GM12878 (cell line): ENCODE measurements at regions not wholly inside any gene's neighbourhood (a gene's known extent, or its start where the extent isn't known, plus 50 kb on each side); places are given as distances from the start of the nearest gene placed in this dataset.

Experiments
- ATAC-seq: fragments of 200-7000 bp; cut with Tn5 transposase; 3 replicates; pipeline ENCODE4 v1.9.1; 2020; ENCODE audit warnings: mild to moderate bottlenecking, moderate library complexity
- BruUV-seq: library from RNA; stranded (reverse); fragments of 400-500 nt; replicated peaks from 2 replicates; lab custom pipeline; 2021; lab: Mats Ljungman, UMichigan
- CTCF ChIA-PET: fragments of 300-600 bp; sonication (Branson Sonifier 250); formaldehyde crosslinking; extraction: SDS; loops from one replicate; lab custom pipeline; 2021; ENCODE audit warnings: inconsistent platforms; lab: Yijun Ruan, JAX
- POLR2A ChIA-PET: fragments of 350-600 bp; formaldehyde crosslinking; extraction: SDS; loops from one replicate; lab custom pipeline; 2021; ENCODE audit warnings: inconsistent platforms; lab: Charles Lee
- RAD21 ChIA-PET: fragments of 300-600 bp; sonication (Branson Sonifier 250); formaldehyde crosslinking; loops from one replicate; lab custom pipeline; 2023; ENCODE audit warnings: antibody characterized with exemption; ENCODE audit not compliant: unreplicated experiment; lab: Charles Lee
- SMC1A ChIA-PET: fragments of 300-600 bp; sonication (Branson Sonifier 250); formaldehyde crosslinking; loops from one replicate; lab custom pipeline; 2023; ENCODE audit not compliant: unreplicated experiment, uncharacterized antibody; lab: Charles Lee
- DNase-seq: peaks from one replicate; pipeline ENCODE4 v3.0.0-alpha.2; 2011; ENCODE audit warnings: low read depth, low spot score
- FAIRE-seq: peaks from 3 replicates; lab custom pipeline; 2011; peaks lifted over from hg19 to GRCh38; lab: Jason Lieb, UNC
- H2AFZ ChIP-seq: 2 replicates; pipeline ENCODE4 v1.6.0; 2011; ENCODE audit warnings: low read depth, low read length, control low read depth; ENCODE audit not compliant: control insufficient read depth
- H3K27ac ChIP-seq: 2 replicates; pipeline ENCODE4 v1.5.1; 2011; ENCODE audit warnings: control low read depth; ENCODE audit not compliant: control insufficient read depth, insufficient read depth
- H3K27me3 ChIP-seq, 2 experiments: replicated peaks in 1 of 2; 2 replicates each; pipeline versions ENCODE4 v1.6.0 to v1.6.1; 2011; ENCODE audit warnings: low read length in 1 of 2; ENCODE audit not compliant: control insufficient read depth in 2 of 2, insufficient read depth in 2 of 2
- H3K36me3 ChIP-seq, 2 experiments: 2 replicates each; pipeline ENCODE4 v1.5.1; 2011; ENCODE audit warnings: low read length in 1 of 2; ENCODE audit not compliant: control insufficient read depth in 2 of 2, insufficient read depth in 2 of 2
- H3K4me1 ChIP-seq: 2 replicates; pipeline ENCODE4 v1.6.1; 2011; ENCODE audit warnings: mild to moderate bottlenecking, low read length, moderate library complexity, mixed read lengths; ENCODE audit not compliant: control insufficient read depth, insufficient read depth
- H3K4me2 ChIP-seq: 2 replicates; pipeline ENCODE4 v1.6.0; 2011; ENCODE audit warnings: control low read depth; ENCODE audit not compliant: control insufficient read depth, insufficient read depth
- H3K4me3 ChIP-seq: fragments of 200-600 bp; sonication (generic); 2 replicates; pipeline ENCODE4 v1.5.1; 2016
- H3K79me2 ChIP-seq: 2 replicates; pipeline ENCODE4 v1.6.0; 2011; ENCODE audit warnings: low read length; ENCODE audit not compliant: control insufficient read depth, insufficient read depth
- H3K9ac ChIP-seq: 2 replicates; pipeline ENCODE4 v1.8.0; 2011; ENCODE audit warnings: low read length, control low read depth, mixed read lengths; ENCODE audit not compliant: control insufficient read depth, insufficient read depth
- H3K9me3 ChIP-seq: replicated peaks from 3 replicates; pipeline ENCODE4 v1.5.1; 2011; ENCODE audit warnings: mild to moderate bottlenecking, low read length; ENCODE audit not compliant: control insufficient read depth, insufficient read depth
- H4K20me1 ChIP-seq: 2 replicates; pipeline ENCODE4 v1.6.0; 2011; ENCODE audit not compliant: control insufficient read depth, insufficient read depth
- BRCA1 ChIP-seq: IDR thresholded peaks from 2 replicates; pipeline ENCODE4 v1.6.1; 2011; ENCODE audit warnings: low read depth, low read length, improper control_type of control experiment
- CREM ChIP-seq: IDR thresholded peaks from 2 replicates; pipeline ENCODE4 v1.6.1; 2014; ENCODE audit warnings: antibody characterized with exemption, low read depth
- GABPA ChIP-seq: IDR thresholded peaks from 2 replicates; pipeline ENCODE4 v1.6.1; 2014; ENCODE audit warnings: antibody characterized with exemption, low read depth, mild to moderate bottlenecking, inconsistent platforms
- LARP7 ChIP-seq: fragments of 450-650 bp; IDR thresholded peaks from 2 replicates; pipeline ENCODE4 v1.6.1; 2017; ENCODE audit warnings: mild to moderate bottlenecking
- PKNOX1 ChIP-seq: fragments of 450-650 bp; IDR thresholded peaks from 2 replicates; pipeline ENCODE4 v1.6.1; 2016; ENCODE audit warnings: mild to moderate bottlenecking
- RELB ChIP-seq: fragments of 450-650 bp; IDR thresholded peaks from 2 replicates; pipeline ENCODE4 v1.6.1; 2017; ENCODE audit warnings: low read depth, mild to moderate bottlenecking, moderate library complexity
- SREBF1 ChIP-seq: IDR thresholded peaks from 2 replicates; pipeline ENCODE4 v1.6.1; 2012; ENCODE audit warnings: mild to moderate bottlenecking, low read length
- YY1 ChIP-seq: IDR thresholded peaks from 2 replicates; pipeline ENCODE4 v1.6.1; 2011; ENCODE audit warnings: low read depth, mild to moderate bottlenecking, low read length
- WGBS: methylation state at CpG from one replicate; pipeline ENCODE4 v1.1.6; 2016; ENCODE audit warnings: low lambda C conversion rate; ENCODE audit not compliant: insufficient replicate concordance, insufficient coverage; ENCODE audit errors: missing lambda C conversion rate; 5-methylcytosine and 5-hydroxymethylcytosine counted together
- in situ Hi-C: fragments of 300-500 bp; cut with MboI; formaldehyde crosslinking; loops from 9 replicates; pipeline ENCODE4 v1.14.3; 2018; ENCODE audit warnings: mixed read lengths
- intact Hi-C: fragments of 100-400 bp; cut with micrococcal nuclease; formaldehyde crosslinking; loops from one replicate; pipeline ENCODE4 v1.14.2; 2022; ENCODE audit not compliant: unreplicated experiment

GRCh38 chr4:189162888-189163287, 777.8 kb upstream of the FRG1 start (continued):
- TF ChIP-seq PKNOX1 (no peak), YY1 (no peak), RELB (no peak), BRCA1 (no peak), GABPA (no peak)
- TF ChIP-seq, all 136 proteins: peak for 0

- ChIA-PET SMC1A (interaction anchor here (0.5 kb wide), 1 partner anchor 293 kb away, joined by 3 read pairs; no protein-coding TSS in a partner anchor), RAD21 (no interaction called here), CTCF (no interaction called here), POLR2A (no interaction called here)
- 25% methylated on average over 5 of the region's 5 CpGs for WGBS
- no TSS peak for BruUV-seq
- H4K20me1 ChIP-seq, result no peaks in the 10 kb centered on the region
- ATAC-seq (no peak), FAIRE-seq (no peak), DNase-seq (no peak)
- H3K27me3 ChIP-seq, result no peaks in the 10 kb centered on the region
- H3K27ac ChIP-seq, result no peak overlapping the region
- in situ Hi-C loops (no loop called here), intact Hi-C loops (no loop called here)
- no peaks in the 10 kb centered on the region; the same call in 2 of the 3 replicates for H3K9me3 ChIP-seq
- no peak overlapping the region for H3K9ac ChIP-seq
- H3K4me2 ChIP-seq, result no peak overlapping the region
- TF ChIP-seq LARP7, result no peak
- no peak for TF ChIP-seq SREBF1
- TF ChIP-seq CREM, result no peak
- no peaks in the 10 kb centered on the region for H3K36me3 ChIP-seq
- no peaks in the 10 kb centered on the region for H3K79me2 ChIP-seq
- no peaks in the 10 kb centered on the region for H3K4me1 ChIP-seq
- no peak overlapping the region for H2AFZ ChIP-seq
- H3K4me3 ChIP-seq, result no peak overlapping the region
These were observed 764.7 kb upstream of the FRG1 start for GRCh38 chr4:189176002-189176401.
